ENCODE measurements at regions not wholly inside any gene's neighbourhood (a gene's known extent, or its start where the extent isn't known, plus 50 kb on each side); places are given as distances from the start of the nearest gene placed in this dataset.

GRCh38 chr7:35545831-35546230, 149.1 kb downstream of the HERPUD2 start:
- TF ChIP-seq CTCF (conservative IDR thresholded peaks at IDR 0.05) (no peak), ZFX (IDR thresholded peaks at IDR 0.05) (no peak)
